AG09319 (cell line): ENCODE measurements at regions not wholly inside any gene's neighbourhood (a gene's known extent, or its start where the extent isn't known, plus 50 kb on each side); places are given as distances from the start of the nearest gene placed in this dataset.

ENCODE experiments used
- DNase-seq: peaks from one replicate; pipeline ENCODE4 v3.0.0-alpha.2; 2010; ENCODE audit warnings: low read depth; ENCODE audit errors: extremely low read depth
- TF ChIP-seq, protein P1 (sequence below): IDR thresholded peaks from 2 replicates; pipeline ENCODE4 v1.5.1; 2011; ENCODE audit warnings: low read depth, mild to moderate bottlenecking, inconsistent platforms, low read length, moderate library complexity

DNA sequence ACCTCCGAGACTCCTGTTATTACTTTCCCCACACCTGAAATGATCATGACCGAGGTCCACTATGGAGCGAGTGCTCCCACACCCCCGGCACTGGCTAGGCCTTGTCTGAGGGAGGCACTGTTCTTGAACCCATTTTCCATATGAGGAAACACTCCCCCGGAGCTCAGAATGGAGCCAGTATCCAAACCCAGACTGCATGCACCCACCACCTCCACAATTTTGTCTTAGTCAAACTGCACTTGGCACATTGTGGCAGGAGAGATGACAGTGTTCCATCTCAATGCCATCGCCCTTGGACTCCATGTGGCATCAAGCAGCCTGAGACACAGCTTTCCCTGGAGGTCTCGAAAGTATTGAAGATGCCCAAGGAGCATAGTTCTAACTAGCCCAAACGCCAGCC, 154.1 kb downstream of the NUP210 start:
- DNase-seq, result no peak
- TF ChIP-seq, protein P1, sequence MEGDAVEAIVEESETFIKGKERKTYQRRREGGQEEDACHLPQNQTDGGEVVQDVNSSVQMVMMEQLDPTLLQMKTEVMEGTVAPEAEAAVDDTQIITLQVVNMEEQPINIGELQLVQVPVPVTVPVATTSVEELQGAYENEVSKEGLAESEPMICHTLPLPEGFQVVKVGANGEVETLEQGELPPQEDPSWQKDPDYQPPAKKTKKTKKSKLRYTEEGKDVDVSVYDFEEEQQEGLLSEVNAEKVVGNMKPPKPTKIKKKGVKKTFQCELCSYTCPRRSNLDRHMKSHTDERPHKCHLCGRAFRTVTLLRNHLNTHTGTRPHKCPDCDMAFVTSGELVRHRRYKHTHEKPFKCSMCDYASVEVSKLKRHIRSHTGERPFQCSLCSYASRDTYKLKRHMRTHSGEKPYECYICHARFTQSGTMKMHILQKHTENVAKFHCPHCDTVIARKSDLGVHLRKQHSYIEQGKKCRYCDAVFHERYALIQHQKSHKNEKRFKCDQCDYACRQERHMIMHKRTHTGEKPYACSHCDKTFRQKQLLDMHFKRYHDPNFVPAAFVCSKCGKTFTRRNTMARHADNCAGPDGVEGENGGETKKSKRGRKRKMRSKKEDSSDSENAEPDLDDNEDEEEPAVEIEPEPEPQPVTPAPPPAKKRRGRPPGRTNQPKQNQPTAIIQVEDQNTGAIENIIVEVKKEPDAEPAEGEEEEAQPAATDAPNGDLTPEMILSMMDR, result no peak

DNA sequence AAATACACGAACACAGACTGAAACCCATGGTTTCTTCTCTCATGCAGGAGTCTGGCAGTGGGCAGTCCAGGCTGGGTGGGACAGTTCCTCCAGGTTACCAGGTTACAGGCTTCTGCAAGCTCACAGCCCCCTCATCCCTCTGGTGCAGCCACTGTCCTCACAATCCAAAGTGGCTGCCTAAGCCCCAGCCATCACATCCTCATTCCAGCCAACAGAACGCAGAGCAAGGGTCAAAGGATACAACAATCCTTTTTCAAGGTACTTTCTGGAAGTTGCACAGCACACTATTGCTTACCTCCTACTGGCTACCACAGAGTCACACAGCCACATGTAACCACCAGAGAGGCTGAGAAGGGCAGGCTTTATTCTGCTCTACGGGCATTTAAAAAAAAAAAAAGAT, 154.6 kb downstream of the NUP210 start:
- TF ChIP-seq, protein P1, result no peak
- DNase-seq, result no peak

DNA sequence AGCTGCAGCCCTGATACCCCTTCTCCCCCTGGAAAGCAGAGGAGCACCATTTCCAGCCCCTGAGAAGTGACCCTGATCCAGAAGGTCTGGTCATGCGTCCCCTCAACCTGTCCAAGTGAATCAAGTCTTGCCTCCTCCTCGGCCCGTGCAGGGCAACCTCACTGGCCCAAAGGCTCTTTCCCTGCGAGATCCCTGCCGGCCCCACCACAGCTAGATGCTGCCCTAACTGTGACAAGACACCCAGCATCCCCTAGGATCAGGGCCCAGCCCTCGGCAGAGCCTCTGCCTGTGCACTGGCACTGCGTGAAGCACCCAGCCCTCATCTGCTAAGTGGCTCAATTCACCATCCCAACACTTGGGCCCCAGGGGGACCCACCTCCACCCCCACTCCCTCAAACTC, 155.1 kb downstream of the NUP210 start:
- TF ChIP-seq, protein P1, result no peak
- no peak for DNase-seq

DNA sequence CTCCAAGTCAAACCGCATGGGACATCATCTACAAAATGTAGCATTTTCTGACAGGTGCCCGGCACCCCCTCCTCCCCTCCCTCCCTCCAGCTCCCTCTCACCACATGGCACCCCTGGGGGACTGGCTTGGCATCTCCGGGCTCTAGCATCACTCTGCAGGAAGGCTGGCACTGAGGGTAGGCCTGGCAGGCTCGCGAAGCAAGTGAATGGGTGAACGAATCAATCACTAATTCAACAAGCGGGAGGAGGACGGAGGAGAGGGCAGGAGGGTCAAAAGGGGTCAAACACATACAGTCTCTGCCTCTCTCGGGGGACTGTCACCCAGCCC, 155.7 kb downstream of the NUP210 start:
- TF ChIP-seq, protein P1, result no peak

DNA sequence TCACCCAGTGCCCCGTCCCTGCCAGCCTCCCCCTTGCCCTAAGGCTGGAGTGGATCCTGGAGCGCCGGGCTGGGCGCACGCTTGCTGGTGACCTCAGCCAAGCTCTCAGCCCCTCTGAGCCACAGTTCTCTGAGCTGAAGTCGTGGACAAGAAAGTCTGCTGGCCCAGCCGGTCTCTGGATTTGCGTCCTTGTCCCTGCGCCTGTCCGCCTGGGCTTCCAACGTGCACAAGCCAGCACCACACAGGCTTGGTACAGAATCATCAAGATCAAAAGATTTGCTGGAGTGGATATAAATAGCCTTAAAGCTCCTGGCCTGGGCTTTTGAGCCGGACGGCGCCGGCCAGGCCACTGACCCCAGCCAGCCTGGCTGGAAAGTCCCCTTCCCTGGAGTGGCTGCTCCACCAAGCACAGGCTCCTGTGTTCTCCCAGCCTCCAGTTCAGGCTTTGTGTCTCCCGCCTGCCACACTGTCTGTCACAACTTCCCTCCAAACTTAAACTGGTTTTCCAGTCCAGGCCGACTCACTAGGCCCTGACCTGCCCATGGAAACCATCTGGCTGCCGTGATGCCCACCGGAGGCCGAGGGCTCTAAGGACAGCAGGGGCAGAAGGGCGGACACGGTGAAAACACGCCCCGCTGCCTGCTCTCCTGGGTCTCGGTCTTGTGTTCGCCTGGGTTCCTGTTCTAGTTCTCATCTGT, 156.2 kb downstream of the NUP210 start:
- no peak for DNase-seq
- TF ChIP-seq, protein P1, result no peak

More for the DNA sequence above, 155.7 kb downstream of the NUP210 start:
- DNase-seq, result no peak

DNA sequence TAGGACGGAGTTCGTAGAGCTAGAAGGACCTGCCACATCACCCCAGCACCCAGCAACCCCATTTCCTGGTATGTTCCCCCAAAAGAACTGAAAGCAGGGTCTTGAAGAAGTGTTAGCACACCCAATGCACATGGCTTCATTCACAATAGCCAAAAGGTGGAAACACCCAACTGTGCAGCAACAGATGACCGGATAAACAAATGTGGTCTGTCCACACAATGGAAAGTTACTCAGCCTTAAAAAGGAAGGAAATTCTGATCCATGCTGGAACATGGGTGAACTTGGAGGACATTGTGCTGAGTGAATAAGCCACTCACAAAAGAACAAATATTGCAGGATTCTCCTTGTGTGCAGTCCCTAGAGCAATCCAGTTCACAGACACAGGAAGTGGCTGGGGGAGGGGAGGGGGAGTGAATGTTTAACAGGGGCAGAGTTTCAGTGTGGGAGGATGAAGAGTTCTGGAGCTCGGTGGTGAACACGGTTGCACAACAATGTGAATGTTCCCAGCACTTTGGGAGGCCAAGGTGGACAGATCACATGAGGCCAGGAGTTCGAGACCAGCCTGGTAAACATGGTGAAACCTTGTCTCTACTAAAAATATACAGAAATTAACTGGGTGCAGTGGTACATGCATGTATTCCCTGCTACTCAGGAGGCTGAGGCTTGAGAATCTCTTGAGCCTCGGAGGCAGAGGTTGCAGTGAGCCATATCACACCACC, 157.5 kb downstream of the NUP210 start:
- TF ChIP-seq, protein P1, result no peak
- DNase-seq, result no peak

DNA sequence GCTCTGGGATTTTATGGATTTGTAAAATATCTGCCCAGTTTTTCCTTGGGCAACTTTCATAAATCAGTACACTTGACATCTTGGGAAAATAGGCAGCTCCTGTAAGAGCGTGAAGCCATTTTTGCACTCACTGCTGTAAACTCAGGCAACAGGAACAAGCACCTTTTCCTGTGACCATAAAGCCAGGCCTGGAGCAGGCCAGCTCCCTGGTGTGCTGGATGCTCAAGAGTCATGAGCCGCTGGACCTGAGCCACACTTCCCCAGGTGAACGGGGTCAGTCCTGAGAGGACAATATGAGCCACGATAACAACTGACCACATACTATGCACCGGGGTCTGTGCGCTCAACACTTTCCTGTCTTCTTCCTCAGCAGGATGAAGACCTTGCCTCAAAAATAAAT, 158.2 kb downstream of the NUP210 start:
- TF ChIP-seq, protein P1, result no peak
- no peak for DNase-seq
